HUDEP-2 (cell line): ENCODE measurements at regions not wholly inside any gene's neighbourhood (a gene's known extent, or its start where the extent isn't known, plus 50 kb on each side); places are given as distances from the start of the nearest gene placed in this dataset.
"Not testable (repeated sequence)": the region's sequence is repeated elsewhere in the genome, so short reads cannot be mapped to it uniquely, and the experiment has no call there.

Source experiments
- DNase-seq, 76 experiments: peaks; one replicate each; lab custom pipeline; 2025; ENCODE audit not compliant: unreplicated experiment in 76 of 76; lab: John Stamatoyannopoulos, UW

DNA sequence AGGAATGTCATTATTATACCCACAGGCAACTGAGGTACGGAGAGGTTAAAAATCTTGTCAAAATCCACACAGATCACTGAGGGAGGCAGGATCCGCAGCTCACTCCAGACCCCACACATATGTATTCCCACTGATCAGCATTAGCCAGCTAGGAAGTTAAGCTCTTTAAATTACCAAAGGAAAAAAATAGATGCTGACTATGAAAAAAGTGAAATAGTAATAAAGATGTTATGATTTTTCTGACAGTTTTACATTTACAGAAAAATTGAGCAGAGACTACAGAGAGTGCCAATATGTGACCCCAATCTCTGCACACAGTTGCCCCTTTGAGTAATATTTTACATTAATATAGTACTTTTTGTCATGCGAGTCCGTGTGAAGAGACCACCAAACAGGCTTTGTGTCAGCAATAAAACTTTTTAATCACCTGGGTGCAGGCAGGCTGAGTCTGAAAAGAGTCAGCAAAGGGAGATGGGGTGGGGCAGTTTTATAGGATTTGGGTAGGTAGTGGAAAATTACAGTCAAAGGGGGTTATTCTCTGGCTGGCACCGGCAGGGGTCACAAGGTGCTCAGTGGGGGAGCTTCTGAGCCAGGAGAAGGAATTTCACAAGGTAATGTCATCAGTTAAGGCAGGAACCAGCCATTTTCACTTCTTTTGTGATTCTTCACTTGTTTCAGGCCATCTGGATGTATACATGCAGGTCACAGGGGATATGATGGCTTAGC, 61.9 kb upstream of the NAA35 start:
- DNase-seq: not testable (repeated sequence)

DNA sequence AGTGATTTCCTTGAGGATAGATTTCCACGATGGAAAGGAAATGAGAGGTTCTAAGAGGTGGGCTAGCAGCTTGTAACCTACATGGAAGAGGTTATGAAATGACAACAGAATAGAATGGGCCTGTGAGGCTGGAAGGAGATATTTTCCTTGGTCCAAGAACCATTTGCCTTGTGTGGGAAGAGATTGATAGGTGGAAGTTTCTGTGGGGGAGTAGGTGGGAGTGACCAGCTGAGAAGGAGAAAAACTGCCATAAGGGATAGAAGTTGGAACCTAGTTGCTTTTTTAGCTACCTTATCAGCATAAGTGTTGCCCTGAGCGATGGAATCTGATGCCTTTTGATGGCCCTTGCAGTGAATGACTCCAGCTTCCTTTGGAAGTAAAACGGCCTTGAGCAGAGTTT, 60.4 kb upstream of the NAA35 start:
- DNase-seq: not testable (repeated sequence)

DNA sequence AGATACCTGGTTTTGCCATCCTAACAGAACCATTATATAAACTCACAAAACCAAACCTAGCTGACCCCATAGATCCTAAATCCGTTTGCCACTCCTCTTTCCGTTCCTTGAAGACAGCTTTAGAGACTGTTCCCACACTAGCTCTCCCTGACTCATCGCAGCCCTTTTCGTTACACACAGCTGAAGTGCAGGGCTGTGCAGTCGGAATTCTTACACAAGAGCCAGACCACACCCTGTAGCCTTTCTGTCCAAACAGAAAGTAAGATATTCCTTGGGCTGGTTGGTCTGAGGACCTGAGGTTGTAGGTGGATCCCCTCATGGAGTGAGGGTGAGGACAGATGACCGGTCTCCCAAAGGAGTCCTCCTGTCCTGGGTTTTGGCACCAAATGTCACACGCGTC, 56.7 kb upstream of the NAA35 start:
- DNase-seq: no peak

DNA sequence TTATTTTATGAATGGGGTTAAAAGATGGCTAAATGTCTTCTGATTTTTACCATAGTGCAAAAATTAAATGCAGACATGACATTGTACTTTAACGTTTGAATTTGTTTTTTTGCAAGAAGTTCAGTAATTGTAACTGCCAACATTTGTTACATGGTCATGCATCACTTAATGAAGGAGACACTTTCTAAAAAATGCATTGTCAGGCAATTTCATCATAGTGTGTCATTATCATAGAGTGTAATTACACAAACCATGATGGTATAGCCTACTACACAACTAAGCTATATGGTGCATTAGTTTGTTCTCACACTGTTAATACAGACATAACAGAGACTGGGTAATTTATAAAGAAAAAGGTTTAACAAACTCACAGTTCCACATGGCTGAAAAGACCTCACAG, 50.0 kb upstream of the NAA35 start:
- no peak for DNase-seq
